ENCODE measurements at regions not wholly inside any gene's neighbourhood (a gene's known extent, or its start where the extent isn't known, plus 50 kb on each side); places are given as distances from the start of the nearest gene placed in this dataset.
"Not testable (repeated sequence)": the region's sequence is repeated elsewhere in the genome, so short reads cannot be mapped to it uniquely, and the experiment has no call there.

GRCh38 chr1:224545571-224545970 lies 70.5 kb upstream of the CNIH3 start (continued):
- TF ChIP-seq, protein P1, sequence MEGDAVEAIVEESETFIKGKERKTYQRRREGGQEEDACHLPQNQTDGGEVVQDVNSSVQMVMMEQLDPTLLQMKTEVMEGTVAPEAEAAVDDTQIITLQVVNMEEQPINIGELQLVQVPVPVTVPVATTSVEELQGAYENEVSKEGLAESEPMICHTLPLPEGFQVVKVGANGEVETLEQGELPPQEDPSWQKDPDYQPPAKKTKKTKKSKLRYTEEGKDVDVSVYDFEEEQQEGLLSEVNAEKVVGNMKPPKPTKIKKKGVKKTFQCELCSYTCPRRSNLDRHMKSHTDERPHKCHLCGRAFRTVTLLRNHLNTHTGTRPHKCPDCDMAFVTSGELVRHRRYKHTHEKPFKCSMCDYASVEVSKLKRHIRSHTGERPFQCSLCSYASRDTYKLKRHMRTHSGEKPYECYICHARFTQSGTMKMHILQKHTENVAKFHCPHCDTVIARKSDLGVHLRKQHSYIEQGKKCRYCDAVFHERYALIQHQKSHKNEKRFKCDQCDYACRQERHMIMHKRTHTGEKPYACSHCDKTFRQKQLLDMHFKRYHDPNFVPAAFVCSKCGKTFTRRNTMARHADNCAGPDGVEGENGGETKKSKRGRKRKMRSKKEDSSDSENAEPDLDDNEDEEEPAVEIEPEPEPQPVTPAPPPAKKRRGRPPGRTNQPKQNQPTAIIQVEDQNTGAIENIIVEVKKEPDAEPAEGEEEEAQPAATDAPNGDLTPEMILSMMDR (IDR thresholded peaks at IDR 0.05), result no peak
- TF ChIP-seq NPAS2 (CRISPR knock-in tag; IDR thresholded peaks at IDR 0.05; ENCODE audit: borderline replicate concordance), result no peak
- TF ChIP-seq CHD2 (IDR thresholded peaks at IDR 0.05; ENCODE audit: low read length, partially characterized antibody), result no peak
- no peak for TF ChIP-seq RNF2 (IDR thresholded peaks at IDR 0.05; ENCODE audit: borderline replicate concordance, low read depth)

DNA sequence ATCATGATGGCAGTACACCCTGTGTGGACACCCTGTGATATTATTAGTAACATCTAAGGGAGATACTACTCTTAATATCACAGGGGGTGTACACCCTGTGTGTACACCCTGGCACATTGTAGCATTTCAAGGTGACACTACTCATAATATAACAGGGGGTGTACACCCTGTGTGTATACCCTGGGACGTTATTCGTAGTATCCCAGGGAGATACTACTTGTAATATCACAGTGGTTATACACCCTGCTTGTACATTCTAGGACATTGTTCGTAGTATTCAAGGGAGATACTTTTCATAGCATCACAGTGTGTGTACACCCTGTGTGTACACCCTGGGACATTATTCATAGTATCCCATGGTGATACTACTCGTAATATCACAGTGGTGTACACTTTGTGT lies 67.4 kb upstream of the CNIH3 start:
- Histone ChIP-seq H3K4me1 (no peaks in the 10 kb centered on the region), H3K4me2 (no peak overlapping the region), H3K4me3 (no peak overlapping the region), H3K9me3 (no peaks in the 10 kb centered on the region), H3K27ac (no peak overlapping the region)
- POLR2A ChIA-PET, result no interaction called here
- no peak for FAIRE-seq
- TF ChIP-seq HOXA7 (CRISPR knock-in tag; IDR thresholded peaks at IDR 0.05) (no peak), RCOR1 (IDR thresholded peaks at IDR 0.05; ENCODE audit: low read depth, low read length) (no peak), HEYL (CRISPR knock-in tag; IDR thresholded peaks at IDR 0.05) (no peak), E2F6 (IDR thresholded peaks at IDR 0.05; ENCODE audit: borderline replicate concordance, low read depth) (no peak), RARB (CRISPR knock-in tag; IDR thresholded peaks at IDR 0.05) (no peak)
- ATAC-seq, result no peak
- CTCF ChIA-PET, result no interaction called here
- DNase-seq (ENCODE audit: low read depth in 1 of 2, low spot score in 1 of 2), result no peak
- WGBS (ENCODE audit: missing lambda C conversion rate), result 56% methylated on average over 4 of the region's 4 CpGs

- H3K9me3 ChIP-seq; POLR2A ChIA-PET; ATAC-seq; CTCF ChIA-PET; H3K4me1 ChIP-seq; H3K4me2 ChIP-seq; DNase-seq (ENCODE audit: low read depth in 1 of 2, low spot score in 1 of 2); H3K27ac ChIP-seq; FAIRE-seq; H3K4me3 ChIP-seq: not testable (repeated sequence)
- WGBS (ENCODE audit: missing lambda C conversion rate), result 59% methylated on average over 4 of the region's 4 CpGs
Measured at GRCh38 chr1:224551189-224551588, 64.9 kb upstream of the CNIH3 start.

DNA sequence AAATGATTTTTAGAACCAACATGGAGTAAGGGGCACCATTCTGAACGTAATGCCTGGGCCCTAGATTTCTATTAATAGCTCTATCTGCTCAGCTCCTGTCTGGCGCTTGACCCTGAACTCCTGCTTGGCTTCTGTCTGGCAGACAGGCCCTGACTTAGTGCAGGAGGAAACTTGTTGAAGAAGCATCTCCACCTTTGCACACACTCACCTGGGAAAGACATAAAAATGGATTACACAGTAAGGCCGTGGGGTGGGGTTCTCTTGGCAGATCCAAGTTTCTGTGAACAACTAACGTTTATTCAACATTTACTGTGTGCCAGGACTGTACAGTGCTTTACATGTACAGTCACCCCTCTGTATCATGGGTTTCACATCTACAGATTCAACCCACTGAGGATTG lies 62.1 kb upstream of the CNIH3 start:
- CTCF ChIA-PET, result no interaction called here
- no peaks in the 10 kb centered on the region for H3K9me3 ChIP-seq
- TF ChIP-seq CBX8 (IDR thresholded peaks at IDR 0.05) (no peak), CEBPB (IDR thresholded peaks at IDR 0.05) (no peak), POLR2A (IDR thresholded peaks at IDR 0.05; ENCODE audit: low read length) (no peak), RFX5 (IDR thresholded peaks at IDR 0.05) (no peak)
- POLR2A ChIA-PET, result no interaction called here
- FAIRE-seq, result no peak
- 48% methylated on average over 4 of the region's 4 CpGs for WGBS (ENCODE audit: missing lambda C conversion rate)
- no peaks in the 10 kb centered on the region for H3K4me1 ChIP-seq
- H3K4me3 ChIP-seq, result no peak overlapping the region
- no peak overlapping the region for H3K4me2 ChIP-seq
- DNase-seq (ENCODE audit: low read depth in 1 of 2, low spot score in 1 of 2), result no peak
- no peak for ATAC-seq
- H3K27ac ChIP-seq, result no peak overlapping the region; a peak in 1 of 6 replicates

- CTCF ChIA-PET, result no interaction called here
- POLR2A ChIA-PET, result no interaction called here
- Histone ChIP-seq H3K4me1 (no peaks in the 10 kb centered on the region), H3K9me3 (no peaks in the 10 kb centered on the region), H3K27ac (peak overlapping the region; percentile 7 to 26; a peak in 2 of 6 replicates), H3K4me3 (no peak overlapping the region), H3K4me2 (no peak overlapping the region)
- TF ChIP-seq BHLHE40 (IDR thresholded peaks at IDR 0.05; ENCODE audit: low read depth, low read length), result no peak
- no peak for TF ChIP-seq GATA3 (IDR thresholded peaks at IDR 0.05; ENCODE audit: borderline replicate concordance)
- no peak for TF ChIP-seq EHMT2 (IDR thresholded peaks at IDR 0.05; ENCODE audit: low read depth)
- no peak for TF ChIP-seq CBX2 (IDR thresholded peaks at IDR 0.05; ENCODE audit: borderline replicate concordance, low read depth)
- TF ChIP-seq NR3C1 (IDR thresholded peaks at IDR 0.05), result no peak
- no peak for TF ChIP-seq ZFP36 (IDR thresholded peaks at IDR 0.05; ENCODE audit: borderline replicate concordance, partially characterized antibody)
- TF ChIP-seq PHF8 (IDR thresholded peaks at IDR 0.05; ENCODE audit: borderline replicate concordance, low read depth), result no peak
- TF ChIP-seq RARB (CRISPR knock-in tag; IDR thresholded peaks at IDR 0.05), result no peak
- no peak for TF ChIP-seq FOSL2 (IDR thresholded peaks at IDR 0.05)
- no peak for TF ChIP-seq FOSL2 (CRISPR knock-in tag; IDR thresholded peaks at IDR 0.05)
- TF ChIP-seq SMC3 (IDR thresholded peaks at IDR 0.05), result no peak
- TF ChIP-seq POLR2A (IDR thresholded peaks at IDR 0.05; ENCODE audit: low read length), result no peak
- no peak for TF ChIP-seq HEYL (CRISPR knock-in tag; IDR thresholded peaks at IDR 0.05)
- TF ChIP-seq USF2 (IDR thresholded peaks at IDR 0.05), result no peak
- no peak for TF ChIP-seq KDM1A (IDR thresholded peaks at IDR 0.05; ENCODE audit: low read depth)
- TF ChIP-seq TFCP2L1 (CRISPR knock-in tag; IDR thresholded peaks at IDR 0.05), result no peak
- WGBS (ENCODE audit: missing lambda C conversion rate), result 13% methylated on average over 4 of the region's 4 CpGs
- FAIRE-seq (no peak), DNase-seq (ENCODE audit: low read depth in 1 of 2, low spot score in 1 of 2) (no peak), ATAC-seq (no peak)
Measured at GRCh38 chr1:224554620-224555259, 61.4 kb upstream of the CNIH3 start.

All from A549 (cell line).